GM18870 (cell line): ENCODE measurements at regions not wholly inside any gene's neighbourhood (a gene's known extent, or its start where the extent isn't known, plus 50 kb on each side); places are given as distances from the start of the nearest gene placed in this dataset.
"Not testable (repeated sequence)": the region's sequence is repeated elsewhere in the genome, so short reads cannot be mapped to it uniquely, and the experiment has no call there.

Experiments used
- ATAC-seq: cut with Tn5 transposase; IDR thresholded peaks from one replicate; pipeline ENCODE4 v1.9.1; 2021; ENCODE audit warnings: moderate library complexity; ENCODE audit not compliant: unreplicated experiment

DNA sequence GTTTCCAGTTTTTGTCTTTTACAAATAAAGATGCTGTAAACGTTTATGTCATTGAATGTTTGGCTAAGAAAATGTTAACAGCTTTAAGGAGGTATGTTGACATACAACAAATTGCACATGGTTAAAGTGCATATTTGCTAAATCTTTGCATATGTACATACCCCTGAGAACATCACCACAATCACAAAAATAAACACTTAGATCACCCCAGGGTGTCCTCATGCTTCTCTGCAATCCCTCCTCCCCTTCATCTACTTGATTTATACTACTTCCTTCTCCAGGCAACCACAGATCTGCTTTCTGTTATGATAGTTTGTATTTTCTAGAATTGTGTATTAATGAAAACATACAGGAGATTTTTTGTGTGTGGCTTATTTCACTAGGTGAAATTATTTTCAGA, 209.5 kb downstream of the GLRX3 start:
- ATAC-seq: no peak

GRCh38 chr10:130350996-130351395, 214.8 kb downstream of the GLRX3 start:
- no peak for ATAC-seq

GRCh38 chr10:130351466-130352290, 215.5 kb downstream of the GLRX3 start:
- ATAC-seq: no peak

DNA sequence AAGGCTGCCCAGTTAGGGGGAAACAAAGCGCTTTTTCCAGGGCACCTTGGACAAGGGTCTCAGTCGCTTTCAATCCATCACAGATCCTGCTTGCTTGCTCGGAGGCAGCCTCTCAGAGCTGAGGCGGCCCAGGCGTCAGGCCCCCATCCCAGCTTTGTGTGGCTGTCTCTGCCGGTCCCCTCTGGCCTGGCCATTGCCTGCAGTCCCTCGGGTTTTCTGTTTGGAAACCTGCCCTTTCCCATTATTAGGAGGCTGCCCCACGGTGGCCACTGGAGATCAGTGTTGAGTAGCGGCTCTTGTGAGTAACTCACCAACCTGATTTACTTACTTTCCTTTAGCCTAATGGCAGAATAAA, 216.1 kb downstream of the GLRX3 start:
- no peak for ATAC-seq

DNA sequence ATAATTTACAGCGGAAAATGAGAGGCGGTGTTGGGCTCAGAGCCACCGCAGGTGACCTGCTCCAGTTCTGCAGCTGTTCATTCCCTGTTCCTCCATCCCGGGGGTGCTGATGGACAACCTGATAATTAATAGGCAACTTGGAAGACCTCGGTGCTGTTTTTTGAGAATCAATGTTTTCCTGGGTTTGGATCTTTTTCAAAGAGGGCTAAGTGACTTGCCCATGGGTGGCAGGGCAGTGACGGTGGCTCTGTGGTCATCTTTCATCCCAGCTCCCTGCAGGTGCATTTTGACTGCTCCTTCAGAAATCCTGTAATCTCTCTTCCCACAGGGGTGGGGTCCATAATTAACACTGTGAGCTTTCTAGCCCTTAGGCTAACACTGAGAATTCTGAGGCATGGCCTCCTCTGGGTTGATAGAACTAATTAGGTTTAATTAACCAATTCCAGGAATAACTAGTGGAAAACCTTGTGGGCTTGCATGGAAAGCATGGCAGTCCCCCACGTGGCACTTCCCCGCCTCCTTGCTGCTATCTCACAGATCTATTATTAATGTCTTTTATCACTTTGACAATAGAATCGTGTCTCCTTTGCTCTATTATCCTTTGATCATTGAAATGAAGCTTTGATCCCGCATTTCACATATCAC, 217.9 kb downstream of the GLRX3 start:
- no peak for ATAC-seq

DNA sequence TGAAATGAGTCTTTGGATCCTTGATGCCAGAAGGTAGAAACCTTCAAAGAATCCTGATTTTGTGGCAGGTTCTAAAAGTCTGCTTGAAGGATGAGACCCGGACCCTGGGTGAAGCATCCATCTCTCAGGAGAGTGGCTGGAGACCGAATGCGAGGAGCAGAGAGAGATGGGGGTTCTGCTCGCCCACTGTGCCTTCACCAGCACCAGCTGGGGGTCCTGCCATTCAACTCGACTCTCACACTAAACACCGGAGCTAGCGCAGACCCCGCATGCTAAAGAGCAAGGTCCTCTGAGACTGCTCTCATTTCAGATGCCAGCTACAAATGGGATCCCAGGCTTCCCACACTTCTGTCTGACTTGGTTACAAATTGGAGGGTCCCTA, 218.4 kb downstream of the GLRX3 start:
- no peak for ATAC-seq

DNA sequence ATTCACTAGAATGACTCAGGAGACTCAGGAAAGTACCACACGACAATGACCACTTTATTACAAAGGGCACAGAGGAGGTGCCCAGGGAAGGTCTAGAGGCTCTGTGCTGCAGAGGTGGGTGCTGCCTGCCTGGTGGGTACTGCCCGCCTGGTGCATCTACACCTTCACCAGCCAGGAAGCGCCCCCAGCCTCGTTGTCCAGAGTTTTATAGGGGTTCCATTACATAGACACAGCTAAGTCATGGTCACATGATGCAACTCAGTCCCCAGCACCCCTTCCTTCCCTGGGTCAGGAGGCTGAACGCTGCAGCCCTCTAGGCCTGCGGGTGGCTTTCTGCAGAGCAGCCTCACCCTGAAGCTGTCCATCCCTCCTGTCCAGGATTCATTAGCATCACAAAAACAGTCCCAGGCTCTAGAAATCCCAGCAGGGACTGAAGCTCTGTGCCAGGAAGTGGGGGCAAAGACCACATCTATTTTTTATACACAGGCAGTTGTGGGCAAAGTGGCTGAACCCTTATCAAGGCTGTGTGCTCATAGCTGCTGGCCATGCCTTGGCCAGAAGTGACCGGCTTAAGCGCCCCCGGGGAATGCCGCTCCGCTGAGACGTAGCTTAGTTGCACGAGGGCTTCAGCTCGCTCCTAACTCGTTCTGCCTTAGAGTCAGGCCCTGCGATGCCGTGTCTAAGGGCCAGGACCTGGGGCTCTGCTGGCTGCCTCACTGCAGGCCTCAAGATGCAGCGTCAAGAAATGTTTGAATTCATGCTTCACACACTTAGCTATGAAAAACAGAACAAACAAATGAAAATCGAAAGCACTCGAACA, 219.0 kb downstream of the GLRX3 start:
- ATAC-seq: no peak

GRCh38 chr10:130356429-130356828, 220.2 kb downstream of the GLRX3 start:
- ATAC-seq: not testable (repeated sequence)

DNA sequence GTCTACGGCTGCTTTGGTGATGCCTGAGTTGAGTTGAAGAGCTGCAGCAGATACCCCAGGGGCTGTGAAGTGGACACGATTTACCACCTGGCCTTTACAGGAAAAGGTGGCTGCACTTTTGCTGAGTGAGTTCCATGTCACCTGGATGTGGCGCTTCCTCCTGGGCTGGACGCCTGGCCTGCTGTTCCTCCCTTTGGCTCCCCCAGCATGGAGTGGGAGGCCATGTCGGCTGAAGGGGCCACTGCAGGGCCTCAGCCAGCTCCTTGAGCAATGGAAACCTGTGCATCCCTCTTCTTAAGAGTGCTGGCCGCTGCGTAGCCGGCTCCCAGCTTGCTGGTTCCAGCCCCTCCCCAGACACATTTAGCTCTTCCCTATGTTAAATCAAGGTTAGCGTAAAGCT, 221.0 kb downstream of the GLRX3 start:
- ATAC-seq: no peak

DNA sequence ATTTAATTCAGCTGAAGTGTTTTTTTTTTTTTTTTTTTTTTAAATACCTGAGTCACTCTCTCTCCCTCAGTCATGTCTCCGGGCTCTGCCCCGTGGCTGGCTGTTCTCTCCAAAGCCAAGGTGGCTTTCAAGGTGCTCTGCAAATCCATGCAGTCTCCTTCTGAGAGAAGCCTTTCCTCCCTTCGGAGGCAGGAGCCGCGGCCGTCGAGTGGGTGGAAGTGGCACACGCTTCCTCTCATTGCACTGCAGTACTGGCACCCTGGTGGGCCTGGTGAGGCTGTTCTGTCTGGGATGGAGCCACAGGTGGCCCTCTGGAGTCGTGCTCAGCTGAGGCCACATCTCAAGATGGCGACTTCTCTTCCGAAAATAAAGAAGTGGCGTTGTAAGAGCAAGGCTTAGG, 221.8 kb downstream of the GLRX3 start:
- ATAC-seq: no peak

DNA sequence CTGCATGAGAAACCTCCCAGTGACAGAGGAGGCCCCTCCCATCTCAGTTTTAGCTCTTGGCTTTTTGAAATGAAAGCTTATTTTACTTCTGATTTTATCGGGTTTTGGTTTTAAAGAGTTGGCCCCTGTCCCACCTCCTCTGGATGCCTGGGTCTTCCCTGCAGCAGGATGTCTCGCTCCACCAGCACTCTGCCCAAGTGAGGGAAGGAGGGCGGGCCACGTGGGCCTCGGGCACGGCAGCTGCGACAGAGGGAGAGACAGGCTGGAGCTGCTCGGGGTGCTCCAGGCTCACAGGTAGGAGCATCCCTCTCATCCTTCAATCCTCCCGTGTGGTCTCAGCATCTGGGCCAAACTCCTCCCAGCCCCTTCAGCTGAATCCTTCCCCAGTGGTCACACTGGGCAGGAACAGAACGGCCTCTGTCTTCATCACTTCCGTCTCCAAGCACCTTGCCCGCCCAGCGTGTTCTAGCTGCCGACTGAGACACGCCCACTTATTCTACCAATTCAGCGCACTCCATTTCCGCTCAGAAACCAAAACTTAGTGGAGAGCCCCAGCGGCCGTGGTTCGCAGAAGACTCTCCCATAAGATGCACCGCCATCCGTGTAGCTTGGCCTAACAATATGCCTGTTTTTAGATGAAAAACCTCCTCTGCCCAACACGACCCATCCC, 222.9 kb downstream of the GLRX3 start:
- no peak for ATAC-seq

GRCh38 chr10:130359711-130360110, 223.5 kb downstream of the GLRX3 start:
- no peak for ATAC-seq

DNA sequence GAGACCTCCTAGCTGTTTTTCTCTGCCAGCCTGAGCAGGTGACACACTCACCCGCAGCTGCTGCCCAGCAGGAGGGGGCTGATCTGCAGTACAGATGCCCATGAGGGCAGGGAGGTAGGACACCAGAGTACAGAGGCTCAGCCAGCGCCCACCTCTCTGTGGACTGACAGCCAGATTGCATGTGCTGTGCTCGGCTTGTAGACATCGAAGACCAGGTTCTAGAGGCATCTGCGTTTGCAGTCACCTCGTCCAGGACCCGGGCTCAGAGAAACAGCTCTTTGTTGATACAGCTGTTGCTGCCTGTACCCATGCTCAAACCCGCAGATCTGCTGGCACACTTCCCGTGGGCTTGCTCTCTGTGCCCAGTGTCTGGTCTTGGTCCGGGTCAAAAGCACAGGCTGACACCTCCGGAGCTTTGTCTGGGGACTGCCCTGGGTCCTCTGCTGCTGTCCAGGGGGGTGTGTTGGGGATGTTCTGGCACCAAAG, 224.7 kb downstream of the GLRX3 start:
- ATAC-seq: no peak

GRCh38 chr10:130361351-130362105, 225.3 kb downstream of the GLRX3 start:
- ATAC-seq: no peak

DNA sequence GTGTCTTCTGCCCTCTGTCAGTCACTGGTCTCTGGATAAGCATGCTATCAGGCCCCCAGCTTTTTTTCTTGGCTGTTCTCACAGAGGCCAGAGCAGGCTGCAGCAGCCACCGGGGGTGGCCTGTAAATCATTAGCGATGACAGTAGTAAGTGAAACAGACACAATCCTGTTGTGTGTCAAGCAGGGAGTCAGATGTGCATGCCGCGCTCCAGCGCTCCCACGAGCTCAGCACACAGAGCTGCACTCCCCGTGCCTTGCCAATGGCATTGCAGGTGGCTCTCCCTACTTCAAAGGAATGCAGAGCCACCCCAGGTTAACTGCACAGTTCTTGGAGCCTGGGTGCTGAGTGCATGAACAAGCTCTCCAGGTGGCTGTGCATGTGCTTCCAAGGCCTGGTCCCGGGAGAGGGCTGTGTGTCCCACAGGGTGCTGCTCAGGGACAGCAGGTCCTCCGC, 226.1 kb downstream of the GLRX3 start:
- ATAC-seq: no peak

- ATAC-seq: no peak
These were observed 226.9 kb downstream of the GLRX3 start for GRCh38 chr10:130363051-130363450.

DNA sequence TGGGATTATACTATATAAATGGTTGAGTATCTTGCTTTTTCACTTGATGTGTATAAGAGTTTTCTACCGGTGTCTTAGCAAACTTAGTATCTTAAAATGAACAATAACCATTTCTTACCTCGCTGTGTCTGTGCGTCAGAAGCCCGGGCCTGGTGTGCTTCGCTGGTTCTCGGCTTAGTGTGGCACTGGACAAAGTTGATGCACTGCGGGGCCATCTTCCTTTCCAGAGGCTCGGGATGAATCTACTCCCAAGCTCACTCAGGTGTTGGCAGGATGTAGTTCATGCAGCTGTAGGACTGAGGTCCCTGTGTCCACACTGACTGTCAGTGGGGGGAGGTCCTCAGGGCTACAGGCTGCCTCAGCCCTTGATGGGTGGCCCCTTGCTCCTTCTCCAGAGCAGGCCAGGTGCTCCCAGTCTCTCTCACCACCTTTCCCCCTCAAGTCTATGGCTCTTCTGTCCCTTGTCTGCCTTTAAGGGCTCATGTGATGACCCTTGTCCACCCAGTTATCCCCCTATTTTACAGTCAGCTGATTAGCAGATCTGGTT, 227.8 kb downstream of the GLRX3 start:
- no peak for ATAC-seq

DNA sequence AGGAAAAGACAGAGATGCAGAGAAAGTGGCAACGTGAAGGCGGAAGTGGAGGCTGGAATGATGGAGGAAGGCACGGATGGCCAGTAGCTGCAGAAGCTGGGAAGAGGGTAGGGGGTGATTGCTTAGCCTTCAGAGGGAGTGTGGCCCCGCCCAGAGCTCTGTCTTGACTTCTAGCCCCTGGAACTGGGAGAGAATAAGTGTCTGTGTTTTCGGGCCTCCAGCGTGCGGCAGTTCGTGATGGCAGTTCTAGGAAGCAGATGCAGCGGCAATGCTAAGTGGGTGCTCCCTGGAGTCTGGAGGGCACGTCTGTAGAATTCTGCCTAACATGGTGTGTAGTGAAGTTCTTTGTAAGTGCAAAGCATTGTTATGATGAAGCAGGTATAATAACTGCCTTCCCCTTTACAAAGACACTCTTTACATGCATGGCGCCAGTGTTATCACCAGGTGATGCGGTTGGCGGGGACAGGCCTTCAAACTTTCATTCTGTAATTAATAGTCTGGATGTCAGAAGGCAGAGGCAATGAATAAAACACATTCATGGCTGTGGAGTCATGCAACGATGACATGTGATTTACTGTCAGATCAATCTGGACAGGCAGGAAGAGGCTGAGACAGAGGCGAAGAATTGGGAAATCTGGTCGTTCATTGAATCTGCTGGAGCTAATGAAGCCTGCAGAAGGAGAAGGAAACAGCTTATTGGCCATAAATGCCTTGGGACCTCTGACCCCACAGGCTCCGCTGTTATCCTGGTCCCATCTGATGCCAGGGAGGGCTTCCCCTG, 228.6 kb downstream of the GLRX3 start:
- ATAC-seq: no peak
